IgD-negative memory B cell (primary cell): ENCODE measurements at regions not wholly inside any gene's neighbourhood (a gene's known extent, or its start where the extent isn't known, plus 50 kb on each side); places are given as distances from the start of the nearest gene placed in this dataset.
"Not testable (repeated sequence)": the region's sequence is repeated elsewhere in the genome, so short reads cannot be mapped to it uniquely, and the experiment has no call there.

Experiments used
- H3K27ac Mint-ChIP-seq, 3 donors: one replicate each; pipeline ENCODE4 v1.8.0; 2020 to 2022; ENCODE audit warnings: mild to moderate bottlenecking in 3 of 3, mixed read lengths in 3 of 3, moderate library complexity in 1 of 3
- H3K27me3 Mint-ChIP-seq: one replicate; pipeline ENCODE4 v1.8.0; 2021; ENCODE audit warnings: mixed read lengths
- H3K36me3 Mint-ChIP-seq: one replicate; pipeline ENCODE4 v1.8.0; 2020; ENCODE audit warnings: mild to moderate bottlenecking, mixed read lengths
- H3K4me1 Mint-ChIP-seq, 3 donors: one replicate each; pipeline ENCODE4 v1.8.0; 2020 to 2022; ENCODE audit warnings: mixed read lengths in 3 of 3, mild to moderate bottlenecking in 1 of 3
- H3K4me3 Mint-ChIP-seq, 4 donors: one replicate each; pipeline ENCODE4 v1.8.0; 2020 to 2022; ENCODE audit warnings: mild to moderate bottlenecking in 4 of 4, mixed read lengths in 4 of 4, moderate library complexity in 3 of 4
- H3K9me3 Mint-ChIP-seq, 3 donors: one replicate each; pipeline ENCODE4 v1.8.0; 2020 to 2021; ENCODE audit warnings: mixed read lengths in 3 of 3, mild to moderate bottlenecking in 1 of 3

GRCh38 chr10:108051218-108051617 is 886.7 kb upstream of the SORCS1 start:
- Mint-ChIP-seq H3K9me3 (peaks cover 0 to 13% (median 5%) of the 10 kb centered on the region in 3 donors), H3K4me3 (no peak overlapping the region), H3K36me3 (peaks cover 3% of the 10 kb centered on the region), H3K27ac (no peak overlapping the region), H3K27me3 (no peaks in the 10 kb centered on the region), H3K4me1 (peaks cover 0 to 6% (median 0%) of the 10 kb centered on the region in 3 donors)

- Mint-ChIP-seq H3K27me3 (no peaks in the 10 kb centered on the region), H3K27ac (no peak overlapping the region), H3K9me3 (peaks cover 0 to 7% (median 5%) of the 10 kb centered on the region in 3 donors), H3K36me3 (peaks cover 3% of the 10 kb centered on the region), H3K4me1 (peaks cover 0 to 6% (median 0%) of the 10 kb centered on the region in 3 donors), H3K4me3 (no peak overlapping the region)
Measured at GRCh38 chr10:108050626-108051025, 886.1 kb upstream of the SORCS1 start.

GRCh38 chr10:108049668-108050067 is 885.2 kb upstream of the SORCS1 start:
- H3K4me3 Mint-ChIP-seq: no peak overlapping the region
- H3K36me3 Mint-ChIP-seq: peaks cover 3% of the 10 kb centered on the region
- H3K4me1 Mint-ChIP-seq: peaks cover 0 to 6% (median 0%) of the 10 kb centered on the region in 3 donors
- peak overlapping the region in 1 of 3 donors; percentile 45 for H3K27ac Mint-ChIP-seq
- peaks cover 0 to 7% (median 5%) of the 10 kb centered on the region in 3 donors for H3K9me3 Mint-ChIP-seq
- no peaks in the 10 kb centered on the region for H3K27me3 Mint-ChIP-seq

- H3K9me3 Mint-ChIP-seq: peaks cover 0 to 7% (median 5%) of the 10 kb centered on the region in 3 donors
- peak overlapping the region in 1 of 3 donors; percentile 29 for H3K27ac Mint-ChIP-seq
- H3K27me3 Mint-ChIP-seq: no peaks in the 10 kb centered on the region
- H3K36me3 Mint-ChIP-seq: peaks cover 3% of the 10 kb centered on the region
- peaks cover 0 to 6% (median 0%) of the 10 kb centered on the region in 3 donors for H3K4me1 Mint-ChIP-seq
- H3K4me3 Mint-ChIP-seq: no peak overlapping the region
Measured at GRCh38 chr10:108048898-108049297, 884.4 kb upstream of the SORCS1 start.

GRCh38 chr10:108039821-108040584 is 875.5 kb upstream of the SORCS1 start:
- Mint-ChIP-seq H3K9me3 (peaks cover 1 to 5% (median 4%) of the 10 kb centered on the region in 3 donors), H3K27me3 (no peaks in the 10 kb centered on the region), H3K4me1 (peaks cover 0 to 2% (median 0%) of the 10 kb centered on the region in 3 donors), H3K27ac (no peak overlapping the region), H3K4me3 (no peak overlapping the region), H3K36me3 (peaks cover 1% of the 10 kb centered on the region)

GRCh38 chr10:108037061-108037460 is 872.6 kb upstream of the SORCS1 start:
- Mint-ChIP-seq H3K36me3 (peaks cover 1% of the 10 kb centered on the region), H3K27ac (no peak overlapping the region), H3K27me3 (no peaks in the 10 kb centered on the region), H3K4me1 (peaks cover 0 to 2% (median 0%) of the 10 kb centered on the region in 3 donors), H3K4me3 (no peak overlapping the region), H3K9me3 (peaks cover 1 to 7% (median 4%) of the 10 kb centered on the region in 3 donors)

- peaks cover 1 to 6% (median 4%) of the 10 kb centered on the region in 3 donors for H3K9me3 Mint-ChIP-seq
Measured at GRCh38 chr10:108036265-108036664, 871.8 kb upstream of the SORCS1 start.

GRCh38 chr10:108034829-108035228 is 870.3 kb upstream of the SORCS1 start:
- Mint-ChIP-seq H3K4me1 (peaks cover 0 to 1% (median 0%) of the 10 kb centered on the region in 3 donors), H3K9me3 (peaks cover 1 to 5% (median 3%) of the 10 kb centered on the region in 3 donors), H3K27me3 (no peaks in the 10 kb centered on the region), H3K36me3 (peaks cover 1% of the 10 kb centered on the region), H3K4me3 (no peak overlapping the region), H3K27ac (no peak overlapping the region)

More at GRCh38 chr10:108036265-108036664, 871.8 kb upstream of the SORCS1 start:
- Mint-ChIP-seq H3K27me3 (no peaks in the 10 kb centered on the region), H3K36me3 (peaks cover 1% of the 10 kb centered on the region), H3K4me3 (no peak overlapping the region), H3K4me1 (peaks cover 0 to 2% (median 0%) of the 10 kb centered on the region in 3 donors), H3K27ac (no peak overlapping the region)

- H3K27me3 Mint-ChIP-seq, H3K4me1 Mint-ChIP-seq, H3K9me3 Mint-ChIP-seq, H3K27ac Mint-ChIP-seq, H3K36me3 Mint-ChIP-seq, H3K4me3 Mint-ChIP-seq: not testable (repeated sequence)
Measured at GRCh38 chr10:108033518-108033917, 869.0 kb upstream of the SORCS1 start.

- Mint-ChIP-seq H3K9me3 (peaks cover 0 to 3% (median 0%) of the 10 kb centered on the region in 3 donors), H3K27me3 (no peaks in the 10 kb centered on the region), H3K4me1 (no peaks in the 10 kb centered on the region), H3K27ac (no peak overlapping the region), H3K4me3 (no peak overlapping the region), H3K36me3 (peaks cover 3% of the 10 kb centered on the region)
Measured at GRCh38 chr10:108031505-108031904, 867.0 kb upstream of the SORCS1 start.

GRCh38 chr10:108014902-108015177 is 850.3 kb upstream of the SORCS1 start:
- Mint-ChIP-seq H3K36me3 (no peaks in the 10 kb centered on the region), H3K27me3 (no peaks in the 10 kb centered on the region)

GRCh38 chr10:108014145-108014901 is 849.8 kb upstream of the SORCS1 start:
- Mint-ChIP-seq H3K27me3 (no peaks in the 10 kb centered on the region), H3K27ac (no peak overlapping the region), H3K36me3 (no peaks in the 10 kb centered on the region)

More at GRCh38 chr10:108014902-108015177, 850.3 kb upstream of the SORCS1 start:
- Mint-ChIP-seq H3K4me3 (no peak overlapping the region), H3K27ac (no peak overlapping the region), H3K9me3 (peaks cover 0 to 10% (median 6%) of the 10 kb centered on the region in 3 donors), H3K4me1 (no peaks in the 10 kb centered on the region)

GRCh38 chr10:108005627-108006026 is 841.1 kb upstream of the SORCS1 start:
- Mint-ChIP-seq H3K9me3 (peaks cover 0 to 6% (median 2%) of the 10 kb centered on the region in 3 donors), H3K4me3 (no peak overlapping the region), H3K36me3 (no peaks in the 10 kb centered on the region), H3K27me3 (peaks cover 1% of the 10 kb centered on the region), H3K4me1 (no peaks in the 10 kb centered on the region), H3K27ac (no peak overlapping the region)

More at GRCh38 chr10:108014145-108014901, 849.8 kb upstream of the SORCS1 start:
- Mint-ChIP-seq H3K9me3 (peaks cover 0 to 10% (median 6%) of the 10 kb centered on the region in 3 donors), H3K4me3 (no peak overlapping the region), H3K4me1 (no peaks in the 10 kb centered on the region)

- Mint-ChIP-seq H3K27me3 (peaks cover 1% of the 10 kb centered on the region), H3K27ac (no peak overlapping the region), H3K9me3 (peaks cover 0 to 6% (median 2%) of the 10 kb centered on the region in 3 donors), H3K4me3 (no peak overlapping the region), H3K36me3 (no peaks in the 10 kb centered on the region), H3K4me1 (no peaks in the 10 kb centered on the region)
Measured at GRCh38 chr10:108003576-108003975, 839.1 kb upstream of the SORCS1 start.

GRCh38 chr10:108003061-108003460 is 838.6 kb upstream of the SORCS1 start:
- H3K27me3 Mint-ChIP-seq: peaks cover 1% of the 10 kb centered on the region
- H3K4me1 Mint-ChIP-seq: no peaks in the 10 kb centered on the region
- H3K36me3 Mint-ChIP-seq: no peaks in the 10 kb centered on the region
- peaks cover 0 to 6% (median 2%) of the 10 kb centered on the region in 3 donors for H3K9me3 Mint-ChIP-seq
- no peak overlapping the region for H3K4me3 Mint-ChIP-seq
- H3K27ac Mint-ChIP-seq: no peak overlapping the region
